ENCODE measurements at regions not wholly inside any gene's neighbourhood (a gene's known extent, or its start where the extent isn't known, plus 50 kb on each side); places are given as distances from the start of the nearest gene placed in this dataset.

GRCh38 chr5:145708169-145708568 is 127.0 kb downstream of the PRELID2 start:
- no peak for TF ChIP-seq CTCF (conservative IDR thresholded peaks at IDR 0.05; ENCODE audit: low read depth, low read length)

GRCh38 chr5:145704724-145705123 is 130.4 kb downstream of the PRELID2 start:
- no peak overlapping the region for H3K4me3 ChIP-seq (ENCODE audit: low read depth, low read length)
- TF ChIP-seq CTCF (conservative IDR thresholded peaks at IDR 0.05; ENCODE audit: low read depth, low read length): no peak
- no peak for DNase-seq (ENCODE audit: low read depth)

More at GRCh38 chr5:145708169-145708568, 127.0 kb downstream of the PRELID2 start:
- no peak overlapping the region for H3K4me3 ChIP-seq (ENCODE audit: low read depth, low read length)
- DNase-seq (ENCODE audit: low read depth): no peak

DNA sequence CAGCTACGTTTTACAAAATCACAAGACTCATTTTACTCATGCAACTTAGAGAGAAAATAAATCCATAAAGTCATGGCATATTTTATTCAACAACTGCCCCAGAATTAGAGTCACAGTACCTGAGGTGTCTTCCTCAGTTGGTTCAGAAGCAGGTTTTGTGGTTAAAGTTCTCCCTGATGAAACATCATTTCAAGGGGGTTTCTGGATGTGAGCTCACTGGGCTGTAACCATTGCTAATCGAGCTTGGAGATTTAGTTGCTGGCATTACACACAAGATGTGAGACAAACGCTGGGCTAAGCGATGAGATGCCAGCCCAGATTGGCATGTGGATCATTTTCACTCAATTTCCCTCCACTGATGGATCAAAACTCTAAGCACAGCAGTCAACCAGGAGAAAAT is 131.3 kb downstream of the PRELID2 start:
- H3K4me3 ChIP-seq (ENCODE audit: low read depth, low read length): no peak overlapping the region
- no peak for TF ChIP-seq CTCF (conservative IDR thresholded peaks at IDR 0.05; ENCODE audit: low read depth, low read length)
- no peak for DNase-seq (ENCODE audit: low read depth)

GRCh38 chr5:145701404-145701803 is 133.7 kb downstream of the PRELID2 start:
- DNase-seq (ENCODE audit: low read depth): no peak
- peak; percentile 28 for TF ChIP-seq CTCF (conservative IDR thresholded peaks at IDR 0.05; ENCODE audit: low read depth, low read length)
- H3K4me3 ChIP-seq (ENCODE audit: low read depth, low read length): no peak overlapping the region

GRCh38 chr5:145699846-145700245 is 135.3 kb downstream of the PRELID2 start:
- H3K4me3 ChIP-seq (ENCODE audit: low read depth, low read length): no peak overlapping the region
- DNase-seq (ENCODE audit: low read depth): no peak
- TF ChIP-seq CTCF (conservative IDR thresholded peaks at IDR 0.05; ENCODE audit: low read depth, low read length): no peak

DNA sequence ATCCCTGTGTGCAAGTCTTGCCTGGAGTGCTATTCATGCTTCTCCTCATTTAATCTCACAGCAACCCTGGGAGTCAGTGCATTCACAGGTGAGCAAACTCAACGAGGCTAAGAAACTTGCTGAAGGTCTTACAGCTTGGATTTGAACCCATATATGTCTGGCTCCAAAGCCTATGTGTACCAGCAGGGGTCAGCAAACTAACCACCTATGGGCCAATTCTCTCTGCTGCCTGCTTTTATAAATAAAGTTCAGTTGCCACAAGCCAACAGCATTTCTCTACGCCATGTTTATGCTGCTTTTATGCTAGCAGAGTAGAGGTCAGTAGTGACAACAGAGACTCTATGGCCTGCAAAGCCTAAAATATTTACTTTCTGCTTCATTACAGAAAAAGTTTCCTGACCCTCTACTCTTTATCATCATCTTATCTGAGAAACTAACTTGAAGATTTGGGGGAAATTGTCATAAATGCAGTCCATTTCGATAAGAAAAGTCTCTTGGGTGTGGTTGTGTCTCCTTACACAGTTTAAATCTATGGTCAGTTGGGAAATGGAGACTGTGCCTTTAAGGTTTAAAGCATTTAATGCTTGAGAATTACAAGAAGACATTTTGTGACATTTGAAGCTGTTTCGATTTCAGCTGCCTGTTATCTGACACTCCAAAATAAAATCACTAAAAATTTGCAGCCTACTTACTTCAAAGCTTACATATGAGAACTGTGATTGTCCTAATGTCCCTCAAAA is 137.7 kb downstream of the PRELID2 start:
- no peak for DNase-seq (ENCODE audit: low read depth)
- peak; percentile 80 for TF ChIP-seq CTCF (conservative IDR thresholded peaks at IDR 0.05; ENCODE audit: low read depth, low read length)
- H3K4me3 ChIP-seq (ENCODE audit: low read depth, low read length): no peak overlapping the region

DNA sequence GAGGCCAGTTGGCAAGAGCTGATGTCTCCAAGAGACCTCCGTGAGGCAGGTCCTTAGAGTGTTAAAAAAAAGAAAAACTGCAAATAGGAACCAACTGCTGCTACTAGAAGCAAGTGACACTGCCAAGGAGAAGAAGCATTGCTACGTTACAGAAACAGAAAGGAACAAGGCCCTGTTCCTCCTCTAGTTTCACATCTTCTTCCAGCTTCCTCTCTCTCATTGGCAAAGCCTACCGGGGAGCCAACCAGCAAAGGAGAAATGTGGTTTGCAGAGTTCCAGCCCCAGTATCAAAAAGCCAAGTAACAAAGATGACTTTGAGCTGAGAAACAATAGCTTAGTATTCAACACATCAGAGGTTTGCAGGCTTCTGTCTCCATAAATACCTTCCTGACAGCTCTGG is 145.9 kb downstream of the PRELID2 start:
- no peak for DNase-seq (ENCODE audit: low read depth)
- TF ChIP-seq CTCF (conservative IDR thresholded peaks at IDR 0.05; ENCODE audit: low read depth, low read length): no peak
- no peak overlapping the region for H3K4me3 ChIP-seq (ENCODE audit: low read depth, low read length)
